ENCODE measurements at regions not wholly inside any gene's neighbourhood (a gene's known extent, or its start where the extent isn't known, plus 50 kb on each side); places are given as distances from the start of the nearest gene placed in this dataset.

GRCh38 chr10:43822631-43823580 lies 174.2 kb upstream of the ZNF32 start:
- TF ChIP-seq SIN3A (conservative IDR thresholded peaks at IDR 0.05 in 1 of 2, IDR thresholded peaks at IDR 0.05 in 1 of 2; ENCODE audit: low read depth in 1 of 2, low read length in 2 of 2), result no peak
- no peak for TF ChIP-seq RFX5 (IDR thresholded peaks at IDR 0.05; ENCODE audit: borderline replicate concordance, low read depth, low read length)

Data from H1 (cell line).